ENCODE measurements at regions not wholly inside any gene's neighbourhood (a gene's known extent, or its start where the extent isn't known, plus 50 kb on each side); places are given as distances from the start of the nearest gene placed in this dataset.

DNA sequence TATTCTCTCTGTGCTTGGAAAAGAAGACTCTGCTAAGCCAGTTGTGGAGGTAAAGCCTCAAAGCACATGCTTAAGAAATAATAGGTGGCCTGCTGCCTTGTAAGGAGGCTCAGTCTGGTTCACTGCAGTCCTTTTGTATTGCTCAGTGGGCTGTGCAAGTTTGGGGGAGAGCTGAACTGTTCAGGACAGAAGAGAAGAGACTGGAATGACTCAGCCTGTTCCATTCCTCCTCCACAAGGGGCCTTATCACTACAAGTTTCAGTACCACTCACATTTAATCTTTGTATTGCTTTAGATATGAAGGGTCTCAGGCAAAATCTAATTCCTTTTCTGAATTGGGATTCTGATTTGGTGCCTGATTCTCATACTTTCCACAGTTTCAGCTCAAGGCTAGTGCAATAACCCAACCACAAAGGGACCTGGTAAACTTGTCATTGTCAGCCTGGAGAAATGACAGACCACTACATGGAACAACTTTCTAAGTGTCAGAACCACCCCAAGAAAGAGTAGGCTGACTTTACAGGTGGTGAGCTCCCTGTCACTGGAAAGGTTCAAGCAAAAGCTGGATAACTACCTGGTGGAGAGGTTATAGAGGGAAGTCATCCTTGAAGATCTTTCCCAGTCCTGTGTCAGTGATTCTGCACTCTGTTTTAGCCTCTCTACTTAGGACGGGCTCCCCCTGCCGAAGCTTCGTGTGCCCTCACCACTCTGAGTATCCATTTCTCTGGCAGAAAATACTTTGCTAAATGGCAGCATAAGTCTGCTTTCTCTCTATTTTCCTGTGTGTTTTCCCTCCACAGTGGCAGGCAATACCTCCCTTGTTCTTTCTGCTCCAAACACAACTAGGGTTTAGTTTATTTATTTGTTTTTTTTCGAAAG, 162.9 kb upstream of the GJB5 start:
- TF ChIP-seq, protein P1, sequence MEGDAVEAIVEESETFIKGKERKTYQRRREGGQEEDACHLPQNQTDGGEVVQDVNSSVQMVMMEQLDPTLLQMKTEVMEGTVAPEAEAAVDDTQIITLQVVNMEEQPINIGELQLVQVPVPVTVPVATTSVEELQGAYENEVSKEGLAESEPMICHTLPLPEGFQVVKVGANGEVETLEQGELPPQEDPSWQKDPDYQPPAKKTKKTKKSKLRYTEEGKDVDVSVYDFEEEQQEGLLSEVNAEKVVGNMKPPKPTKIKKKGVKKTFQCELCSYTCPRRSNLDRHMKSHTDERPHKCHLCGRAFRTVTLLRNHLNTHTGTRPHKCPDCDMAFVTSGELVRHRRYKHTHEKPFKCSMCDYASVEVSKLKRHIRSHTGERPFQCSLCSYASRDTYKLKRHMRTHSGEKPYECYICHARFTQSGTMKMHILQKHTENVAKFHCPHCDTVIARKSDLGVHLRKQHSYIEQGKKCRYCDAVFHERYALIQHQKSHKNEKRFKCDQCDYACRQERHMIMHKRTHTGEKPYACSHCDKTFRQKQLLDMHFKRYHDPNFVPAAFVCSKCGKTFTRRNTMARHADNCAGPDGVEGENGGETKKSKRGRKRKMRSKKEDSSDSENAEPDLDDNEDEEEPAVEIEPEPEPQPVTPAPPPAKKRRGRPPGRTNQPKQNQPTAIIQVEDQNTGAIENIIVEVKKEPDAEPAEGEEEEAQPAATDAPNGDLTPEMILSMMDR (IDR thresholded peaks at IDR 0.05; ENCODE audit: low read depth, low read length) = no peak
- no peak for TF ChIP-seq EZH2phosphoT487 (IDR thresholded peaks at IDR 0.05; ENCODE audit: low read depth)
- H3K36me3 ChIP-seq (replicated peaks; ENCODE audit: low read depth, low read length) = no peaks in the 10 kb centered on the region
- H4K20me1 ChIP-seq (ENCODE audit: insufficient read depth, low read length) = no peaks in the 10 kb centered on the region

DNA sequence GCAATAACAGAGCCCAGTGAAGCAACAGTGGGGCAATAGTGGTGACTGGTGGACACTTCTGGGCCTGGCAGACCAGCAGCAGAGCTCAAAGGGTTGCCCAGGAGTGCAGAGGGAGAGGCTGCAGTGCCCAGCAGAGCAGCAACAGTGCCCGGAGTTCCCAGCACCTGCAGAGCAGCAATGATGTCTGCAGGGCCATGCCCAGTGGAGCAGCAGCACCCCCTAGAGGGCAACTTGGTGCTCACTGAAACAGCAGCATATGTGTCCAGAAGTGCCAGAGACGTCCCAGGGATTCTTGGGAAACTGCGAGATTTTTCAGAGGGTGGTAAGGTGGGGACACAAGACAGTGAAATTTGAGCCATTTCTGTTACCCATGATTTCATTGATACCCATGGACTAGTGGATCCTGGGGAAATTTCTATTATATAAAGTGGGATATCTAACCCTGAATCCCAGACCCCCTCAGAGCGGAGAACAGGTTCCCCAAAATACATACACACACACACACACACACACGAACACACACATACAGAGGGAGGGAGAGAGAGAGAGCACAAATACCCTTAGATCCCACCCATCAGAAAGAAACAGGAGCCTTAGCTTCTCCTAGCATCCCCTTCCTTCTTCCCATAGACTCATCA, 156.9 kb upstream of the GJB5 start:
- Histone ChIP-seq H2AFZ (ENCODE audit: low read depth, low read length) (no peak overlapping the region), H3K4me3 (ENCODE audit: low read length) (no peak overlapping the region), H3K9ac (ENCODE audit: low read length) (no peak overlapping the region), H3K36me3 (replicated peaks; ENCODE audit: low read depth, low read length) (no peaks in the 10 kb centered on the region), H3K27me3 (ENCODE audit: low read depth, low read length) (peaks cover 7% of the 10 kb centered on the region; the same call in 1 of the 2 replicates), H3K4me1 (ENCODE audit: low read length) (peaks cover 5% of the 10 kb centered on the region), H3K4me2 (ENCODE audit: low read length) (0 out of 2 replicates have a peak overlapping the region, but pooled peaks have one; percentile 30), H3K9me3 (ENCODE audit: insufficient read depth, low read length) (no peaks in the 10 kb centered on the region), H3K79me2 (ENCODE audit: low read length) (no peaks in the 10 kb centered on the region), H3K27ac (ENCODE audit: low read length) (no peak overlapping the region), H4K20me1 (ENCODE audit: insufficient read depth, low read length) (no peaks in the 10 kb centered on the region)
- no peak for TF ChIP-seq EZH2phosphoT487 (IDR thresholded peaks at IDR 0.05; ENCODE audit: low read depth)
- TF ChIP-seq, protein P1 (IDR thresholded peaks at IDR 0.05; ENCODE audit: low read depth, low read length) = peak; percentile 82

More for the DNA sequence above, 162.9 kb upstream of the GJB5 start:
- Histone ChIP-seq H3K9ac (ENCODE audit: low read length) (no peak overlapping the region), H2AFZ (ENCODE audit: low read depth, low read length) (no peak overlapping the region), H3K79me2 (ENCODE audit: low read length) (no peaks in the 10 kb centered on the region), H3K4me3 (ENCODE audit: low read length) (no peak overlapping the region), H3K4me1 (ENCODE audit: low read length) (peaks cover 55% of the 10 kb centered on the region), H3K27ac (ENCODE audit: low read length) (no peak overlapping the region), H3K27me3 (ENCODE audit: low read depth, low read length) (no peaks in the 10 kb centered on the region), H3K9me3 (ENCODE audit: insufficient read depth, low read length) (no peaks in the 10 kb centered on the region), H3K4me2 (ENCODE audit: low read length) (no peak overlapping the region)

DNA sequence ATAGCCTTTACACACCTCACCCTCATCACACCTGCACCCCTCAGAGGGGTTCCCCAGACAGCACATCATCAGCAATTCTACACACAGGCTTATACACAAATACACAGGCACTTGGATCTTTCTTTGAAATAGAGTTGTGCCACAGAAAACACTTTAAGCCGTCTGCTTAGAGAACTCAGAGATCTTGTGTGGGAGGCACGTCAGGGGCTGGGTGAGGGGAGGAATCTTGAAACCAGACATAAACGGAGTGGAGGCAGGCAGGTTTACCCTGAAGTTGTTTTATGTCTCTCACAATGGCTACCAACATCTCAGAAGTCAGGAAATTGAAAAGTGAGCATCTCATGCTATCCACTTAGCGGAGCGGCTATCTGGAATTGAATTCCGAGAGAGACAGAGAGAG, 151.9 kb upstream of the GJB5 start:
- no peaks in the 10 kb centered on the region for H3K9me3 ChIP-seq (ENCODE audit: insufficient read depth, low read length)
- no peaks in the 10 kb centered on the region for H3K4me1 ChIP-seq (ENCODE audit: low read length)
- no peak overlapping the region for H2AFZ ChIP-seq (ENCODE audit: low read depth, low read length)
- TF ChIP-seq EZH2phosphoT487 (IDR thresholded peaks at IDR 0.05; ENCODE audit: low read depth) = no peak
- TF ChIP-seq, protein P1 (IDR thresholded peaks at IDR 0.05; ENCODE audit: low read depth, low read length) = no peak
- no peaks in the 10 kb centered on the region for H3K36me3 ChIP-seq (replicated peaks; ENCODE audit: low read depth, low read length)
- H3K9ac ChIP-seq (ENCODE audit: low read length) = no peak overlapping the region
- no peaks in the 10 kb centered on the region for H3K79me2 ChIP-seq (ENCODE audit: low read length)
- peaks cover 7% of the 10 kb centered on the region; the same call in 1 of the 2 replicates for H3K27me3 ChIP-seq (ENCODE audit: low read depth, low read length)
- no peak overlapping the region for H3K4me2 ChIP-seq (ENCODE audit: low read length)
- H3K27ac ChIP-seq (ENCODE audit: low read length) = no peak overlapping the region
- H3K4me3 ChIP-seq (ENCODE audit: low read length) = no peak overlapping the region
- no peaks in the 10 kb centered on the region for H4K20me1 ChIP-seq (ENCODE audit: insufficient read depth, low read length)

DNA sequence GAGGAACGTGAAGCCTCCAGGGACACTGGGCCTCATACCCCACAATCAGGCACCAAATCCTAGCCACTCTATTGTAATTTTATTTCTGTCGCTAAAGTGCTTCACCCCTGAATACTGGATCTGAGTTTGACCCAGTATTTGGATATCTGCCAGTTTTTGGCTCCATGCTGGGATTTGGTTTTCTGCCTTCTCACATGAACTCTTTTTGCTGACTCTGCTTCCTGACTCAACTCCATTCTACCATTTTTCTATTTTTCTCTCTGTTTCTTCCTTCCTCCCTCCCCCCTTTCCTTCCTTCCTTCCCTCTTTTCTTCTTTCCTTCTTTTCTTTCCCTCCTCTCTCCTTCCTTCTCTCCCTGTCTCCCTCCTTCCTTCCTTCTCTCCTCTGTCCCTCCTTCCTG, 151.3 kb upstream of the GJB5 start:
- H3K9ac ChIP-seq (ENCODE audit: low read length) = no peak overlapping the region
- H3K4me3 ChIP-seq (ENCODE audit: low read length) = no peak overlapping the region
- no peak overlapping the region for H3K27ac ChIP-seq (ENCODE audit: low read length)
- H3K4me1 ChIP-seq (ENCODE audit: low read length) = no peaks in the 10 kb centered on the region
- TF ChIP-seq, protein P1 (IDR thresholded peaks at IDR 0.05; ENCODE audit: low read depth, low read length) = no peak
- no peak for TF ChIP-seq EZH2phosphoT487 (IDR thresholded peaks at IDR 0.05; ENCODE audit: low read depth)
- H3K79me2 ChIP-seq (ENCODE audit: low read length) = no peaks in the 10 kb centered on the region
- H2AFZ ChIP-seq (ENCODE audit: low read depth, low read length) = no peak overlapping the region
- no peaks in the 10 kb centered on the region for H3K36me3 ChIP-seq (replicated peaks; ENCODE audit: low read depth, low read length)
- no peaks in the 10 kb centered on the region for H4K20me1 ChIP-seq (ENCODE audit: insufficient read depth, low read length)
- H3K4me2 ChIP-seq (ENCODE audit: low read length) = no peak overlapping the region
- H3K27me3 ChIP-seq (ENCODE audit: low read depth, low read length) = peaks cover 10% of the 10 kb centered on the region; the same call in 1 of the 2 replicates
- H3K9me3 ChIP-seq (ENCODE audit: insufficient read depth, low read length) = no peaks in the 10 kb centered on the region

Measured in OCI-LY3 (cell line).